Left lung (tissue), 4 donors: ENCODE measurements at regions not wholly inside any gene's neighbourhood (a gene's known extent, or its start where the extent isn't known, plus 50 kb on each side); places are given as distances from the start of the nearest gene placed in this dataset.

ENCODE experiments used
- ATAC-seq: fragments of 200-7000 bp; cut with Tn5 transposase; one replicate; pipeline ENCODE4 v1.9.1; 2020; ENCODE audit warnings: moderate library complexity
- DNase-seq, 4 donors: peaks; one replicate each; pipeline ENCODE4 v3.0.0-alpha.2; 2013 to 2020
- H3K27ac ChIP-seq, 2 donors: fragments of 200-600 bp; sonication (generic) in 1 of 2; one replicate each; pipeline versions ENCODE4 v1.5.0 to v1.8.0; 2020 to 2021
- H3K27me3 ChIP-seq, 2 donors: fragments of 200-600 bp; sonication (generic) in 1 of 2; one replicate each; pipeline versions ENCODE4 v1.5.0 to v1.8.0; 2020 to 2021
- H3K36me3 ChIP-seq, 2 donors: fragments of 200-600 bp; sonication (generic) in 1 of 2; one replicate each; pipeline versions ENCODE4 v1.5.0 to v1.8.0; 2020 to 2021
- H3K4me1 ChIP-seq, 2 donors: fragments of 200-600 bp; one replicate each; pipeline ENCODE4 v1.8.0; 2021
- H3K4me3 ChIP-seq, 2 donors: fragments of 200-600 bp; sonication (generic) in 1 of 2; one replicate each; pipeline versions ENCODE4 v1.5.0 to v1.8.0; 2020 to 2021; ENCODE audit warnings: mild to moderate bottlenecking in 1 of 2
- H3K9me3 ChIP-seq, 2 donors: fragments of 200-600 bp; sonication (generic) in 1 of 2; one replicate each; pipeline versions ENCODE4 v1.5.0 to v1.8.0; 2020 to 2021
- CTCF ChIP-seq, 2 donors: fragments of 200-600 bp; sonication (generic) in 1 of 2; IDR thresholded peaks; one replicate each; pipeline versions ENCODE4 v1.5.0 to v1.8.0; 2021; ENCODE audit warnings: antibody characterized with exemption in 2 of 2
- intact Hi-C, 2 donors: fragments of 100-400 bp; cut with DNase I; formaldehyde crosslinking; loops; one replicate each; pipeline versions ENCODE4 v1.11.2 to v1.14.2; 2022
- donor health status: DM: no; HTN: yes; CAD: no.
- donor health status: DM: no; HTN: no; CAD: no.

DNA sequence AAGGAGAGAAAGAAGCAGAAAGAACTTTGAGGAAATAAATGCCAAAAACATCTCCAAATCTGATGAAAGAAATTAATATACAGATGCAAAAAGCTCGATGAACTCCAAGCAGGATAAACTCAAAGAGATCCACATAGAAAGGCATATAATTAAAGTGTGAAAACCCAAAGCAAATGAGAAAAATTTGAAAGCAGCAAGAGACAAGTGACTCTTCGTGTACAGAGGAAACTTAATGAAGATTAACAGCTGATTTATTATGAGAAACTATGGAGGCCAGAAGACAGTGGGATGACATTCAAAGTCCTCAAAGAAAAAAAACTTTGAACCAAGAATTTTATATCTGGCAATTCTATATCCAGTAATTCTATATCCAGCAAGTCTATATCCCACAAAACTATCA lies 163.0 kb upstream of the TMCC3 start:
- no peaks in the 10 kb centered on the region for H3K36me3 ChIP-seq
- no peak overlapping the region for H3K27ac ChIP-seq
- peaks cover 9 to 41% of the 10 kb centered on the region in 2 donors for H3K9me3 ChIP-seq
- no peaks in the 10 kb centered on the region for H3K4me1 ChIP-seq
- DNase-seq: no peak
- no peak for ATAC-seq
- no peak for TF ChIP-seq CTCF (IDR thresholded peaks at IDR 0.05)
- intact Hi-C loops: no loop called here
- H3K27me3 ChIP-seq: no peaks in the 10 kb centered on the region
- no peak overlapping the region for H3K4me3 ChIP-seq

DNA sequence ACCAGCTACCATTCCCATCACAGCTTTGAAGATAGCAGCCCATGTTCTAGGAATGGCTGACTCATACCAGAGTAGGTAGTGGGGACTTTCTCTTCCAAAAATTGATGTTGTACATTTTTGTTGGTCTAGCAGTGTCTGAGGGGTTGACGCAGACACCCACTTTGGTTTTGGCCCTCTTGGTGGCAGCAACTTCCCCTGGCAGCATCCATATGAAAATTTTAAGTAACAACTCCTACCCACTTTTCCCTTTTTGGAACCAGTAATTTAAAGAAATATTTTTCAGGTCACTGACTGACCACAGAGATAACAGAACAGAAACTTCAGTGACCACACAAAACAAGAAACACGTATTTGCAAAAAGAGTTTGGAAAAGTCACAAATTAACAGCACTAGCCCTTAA lies 162.0 kb upstream of the TMCC3 start:
- Histone ChIP-seq H3K27ac (no peak overlapping the region), H3K4me1 (no peaks in the 10 kb centered on the region), H3K36me3 (no peaks in the 10 kb centered on the region), H3K9me3 (peaks cover 9 to 41% of the 10 kb centered on the region in 2 donors), H3K27me3 (no peaks in the 10 kb centered on the region), H3K4me3 (no peak overlapping the region)
- DNase-seq: no peak
- ATAC-seq: no peak
- intact Hi-C loops: no loop called here
- TF ChIP-seq CTCF (IDR thresholded peaks at IDR 0.05): no peak

GRCh38 chr12:94811611-94812010 lies 161.3 kb upstream of the TMCC3 start:
- DNase-seq: no peak
- intact Hi-C loops: no loop called here
- H3K4me1 ChIP-seq: no peaks in the 10 kb centered on the region
- no peak for ATAC-seq
- no peak for TF ChIP-seq CTCF (IDR thresholded peaks at IDR 0.05)
- H3K4me3 ChIP-seq: no peak overlapping the region
- H3K36me3 ChIP-seq: no peaks in the 10 kb centered on the region
- H3K27ac ChIP-seq: no peak overlapping the region
- H3K9me3 ChIP-seq: peaks cover 9 to 41% of the 10 kb centered on the region in 2 donors
- no peaks in the 10 kb centered on the region for H3K27me3 ChIP-seq

DNA sequence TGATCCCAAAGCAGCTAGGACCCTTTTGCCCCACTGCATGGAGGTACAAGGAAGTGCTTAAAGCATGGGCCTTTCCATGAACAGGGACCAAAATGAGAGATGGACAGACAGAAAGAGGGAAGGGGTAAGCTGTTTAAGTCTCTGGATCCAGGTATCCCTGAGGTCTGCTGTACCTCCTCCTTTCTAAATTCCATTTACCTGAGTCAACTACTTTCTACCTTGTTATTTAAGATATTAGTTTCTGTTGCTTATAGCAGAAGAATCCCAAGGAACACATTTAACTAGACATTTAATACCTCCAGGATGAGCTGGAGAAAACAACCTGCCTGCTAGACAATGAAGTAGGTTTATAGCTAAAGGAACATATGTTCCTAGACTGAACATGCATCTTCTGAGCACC lies 157.6 kb upstream of the TMCC3 start:
- Histone ChIP-seq H3K27me3 (no peaks in the 10 kb centered on the region), H3K9me3 (peaks cover 2 to 23% of the 10 kb centered on the region in 2 donors), H3K4me1 (no peaks in the 10 kb centered on the region), H3K4me3 (no peak overlapping the region), H3K36me3 (no peaks in the 10 kb centered on the region), H3K27ac (no peak overlapping the region)
- ATAC-seq: no peak
- no peak for DNase-seq
- intact Hi-C loops: no loop called here
- no peak for TF ChIP-seq CTCF (IDR thresholded peaks at IDR 0.05)

- intact Hi-C loops: no loop called here
- no peaks in the 10 kb centered on the region for H3K4me1 ChIP-seq
- ATAC-seq (no peak), DNase-seq (no peak)
- no peak for TF ChIP-seq CTCF (IDR thresholded peaks at IDR 0.05)
- H3K27me3 ChIP-seq: no peaks in the 10 kb centered on the region
- H3K27ac ChIP-seq: no peak overlapping the region
- H3K36me3 ChIP-seq: no peaks in the 10 kb centered on the region
- H3K9me3 ChIP-seq: peaks cover 0 to 10% of the 10 kb centered on the region in 2 donors
- no peak overlapping the region for H3K4me3 ChIP-seq
Observed at GRCh38 chr12:94806617-94807016, 156.3 kb upstream of the TMCC3 start.
